Inferior parietal cortex (tissue), 1 donor: ENCODE measurements at regions not wholly inside any gene's neighbourhood (a gene's known extent, or its start where the extent isn't known, plus 50 kb on each side); places are given as distances from the start of the nearest gene placed in this dataset.
A peak's percentile ranks its signal among the peaks of the same experiment; 100 is the strongest.

Source experiments
- DNase-seq: peaks from one replicate; pipeline ENCODE4 v3.0.0-alpha.2; 2016; ENCODE audit errors: extremely low spot score

DNA sequence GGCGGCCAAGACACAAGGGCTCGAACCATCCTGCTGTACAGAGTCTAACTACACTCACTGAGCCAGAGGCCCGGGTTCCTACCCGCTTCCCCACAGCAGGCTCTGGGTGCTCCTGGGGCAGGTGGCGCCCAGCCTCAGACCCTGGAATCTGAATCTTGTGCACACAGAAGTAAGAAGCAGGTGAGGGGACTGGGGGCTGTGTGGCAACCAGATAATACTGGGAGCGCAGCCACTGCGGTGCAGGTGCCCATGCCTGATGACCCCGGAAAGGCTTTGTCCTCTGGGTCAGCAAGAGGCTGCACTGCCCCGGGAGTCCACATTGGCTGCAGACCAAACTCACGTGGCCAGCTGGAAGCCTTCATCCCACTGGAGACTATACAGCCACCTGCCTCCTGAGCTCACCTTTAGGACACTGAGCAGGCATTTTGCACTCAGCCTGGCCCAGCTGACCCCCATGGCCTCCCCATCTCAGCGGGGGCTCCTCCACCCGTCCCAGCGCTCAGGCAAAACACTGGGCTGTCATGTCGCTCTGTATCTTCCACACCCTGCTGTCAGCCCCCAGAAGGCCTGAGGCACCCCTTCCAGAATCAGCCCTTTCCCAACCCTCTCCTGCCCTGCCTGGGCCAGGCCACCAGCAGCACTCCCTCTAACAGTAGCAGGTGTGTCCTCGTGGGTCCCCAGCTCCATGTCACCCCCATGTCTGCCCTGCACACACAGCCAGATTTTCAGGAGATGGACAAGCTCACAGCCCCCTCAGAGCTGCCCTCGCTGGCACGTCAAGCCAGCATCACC, 101.0 kb upstream of the IQSEC1 start:
- no peak for DNase-seq

DNA sequence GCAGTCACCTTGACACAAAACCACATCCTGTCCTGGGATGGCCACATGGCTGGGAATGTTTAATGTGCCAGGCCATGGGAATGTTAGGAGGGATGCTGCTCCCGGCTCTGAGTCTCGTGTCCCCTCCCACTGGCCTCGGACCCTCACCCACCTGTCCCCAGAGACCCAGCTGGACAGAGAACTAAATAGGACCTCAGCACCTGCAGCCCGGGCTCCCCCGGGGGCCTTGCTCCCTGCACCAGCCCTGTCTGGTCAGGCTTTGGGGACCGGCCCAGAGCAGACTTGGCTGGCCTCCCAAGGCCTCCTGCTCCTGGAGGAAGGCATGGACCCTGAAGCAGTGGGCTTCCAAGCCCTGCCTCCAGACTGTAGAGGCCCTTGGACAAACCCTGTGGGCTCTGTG, 100.0 kb upstream of the IQSEC1 start:
- no peak for DNase-seq

DNA sequence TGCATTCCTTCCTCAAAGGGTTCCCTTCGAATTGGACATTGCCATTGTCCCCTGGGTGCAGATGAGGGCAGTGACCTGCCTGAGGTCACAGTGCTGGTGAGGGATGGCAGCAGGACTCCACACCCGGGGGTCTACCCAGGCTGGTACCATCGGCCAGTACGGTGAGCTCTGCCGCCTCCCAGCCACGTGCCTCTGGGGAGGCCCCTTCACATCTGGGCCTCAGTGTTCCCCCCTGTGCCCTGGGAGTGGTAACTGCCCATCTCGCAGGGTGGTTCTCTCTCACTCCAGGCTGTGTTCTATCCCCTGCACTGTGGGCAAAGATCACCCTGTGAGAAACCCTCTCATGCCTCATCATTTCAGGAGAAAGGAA, 99.4 kb upstream of the IQSEC1 start:
- no peak for DNase-seq

DNA sequence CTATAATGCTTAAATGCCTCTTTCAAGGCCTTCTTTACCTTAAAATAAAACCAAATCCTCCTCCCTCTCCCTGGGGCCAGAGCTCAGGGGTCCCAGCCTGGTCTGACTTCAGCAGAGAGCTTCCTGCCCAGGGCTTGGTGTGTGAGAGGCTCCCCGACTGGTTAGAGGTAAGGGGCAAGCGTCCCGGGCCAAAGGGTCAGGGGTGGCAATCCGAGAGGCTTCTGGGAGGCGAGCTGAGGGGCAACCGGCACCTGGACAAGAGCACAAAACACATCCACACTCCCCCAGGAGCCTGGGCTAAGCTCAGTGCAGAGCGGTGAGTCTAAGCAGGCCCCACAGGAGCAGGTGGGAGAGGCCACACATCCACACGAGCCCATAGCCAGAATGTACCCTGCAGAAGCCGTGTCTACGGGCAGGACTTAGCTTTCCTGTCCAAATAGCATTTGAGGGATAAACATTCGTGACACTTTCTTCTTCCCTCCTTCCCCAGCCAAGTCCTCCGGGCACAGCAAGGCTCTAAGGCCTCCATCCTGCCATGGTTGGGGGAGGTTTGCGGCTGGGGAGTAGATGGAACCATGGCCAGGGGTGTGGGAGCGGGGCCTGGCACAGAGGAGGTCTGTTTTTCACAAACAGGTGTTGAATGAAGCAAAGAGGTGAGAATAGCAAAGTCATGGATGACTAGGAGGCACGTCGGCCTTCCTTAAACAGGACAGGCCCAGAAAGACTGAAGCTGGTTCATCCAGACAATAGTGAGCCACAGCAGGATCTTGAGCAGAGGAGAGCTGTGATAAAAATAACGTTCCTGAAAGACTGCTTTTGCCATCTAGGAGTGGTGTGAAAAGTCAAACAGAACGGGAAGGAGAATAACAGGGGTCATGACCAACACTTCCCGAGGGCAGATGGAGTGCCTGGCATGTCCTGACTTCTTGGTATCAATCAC, 98.7 kb upstream of the IQSEC1 start:
- DNase-seq = no peak

DNA sequence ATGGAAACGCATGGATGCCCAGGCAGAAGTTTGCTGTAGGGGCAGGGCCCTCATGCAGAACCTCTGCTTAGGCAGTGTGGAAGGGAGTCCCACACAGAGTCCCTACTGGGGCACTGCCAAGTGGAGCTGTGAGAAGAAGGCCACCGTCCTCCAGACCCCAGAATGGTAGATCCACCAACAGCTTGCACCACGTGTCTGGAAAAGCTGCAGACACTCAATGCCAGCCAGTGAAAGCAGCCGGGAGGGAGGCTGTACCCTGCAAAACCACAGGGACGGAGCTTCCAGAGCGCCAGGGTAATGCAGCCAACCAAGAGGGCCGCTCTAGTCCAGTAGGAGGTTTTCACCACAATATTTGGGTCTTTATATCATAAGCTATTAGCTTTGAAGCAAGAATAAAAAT, 97.1 kb upstream of the IQSEC1 start:
- no peak for DNase-seq

DNA sequence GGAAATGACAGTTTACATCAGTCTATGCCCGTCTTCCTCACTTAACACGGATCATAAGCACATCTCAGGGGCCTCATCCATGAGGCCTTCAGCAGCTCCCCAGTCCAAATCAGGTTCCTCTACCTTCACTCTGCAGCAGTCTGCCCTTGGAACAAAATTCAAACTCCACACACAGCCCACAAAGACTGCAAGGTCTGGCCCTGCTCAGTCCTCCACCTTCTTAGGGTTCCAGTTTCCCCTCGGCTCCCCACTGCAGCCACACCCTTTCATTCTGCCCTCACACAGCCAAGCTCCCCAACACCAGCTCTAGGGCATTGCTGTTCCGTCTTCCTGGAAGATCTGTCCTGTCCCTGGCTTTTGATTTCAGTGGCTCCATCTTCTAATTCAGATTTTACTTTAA, 95.2 kb upstream of the IQSEC1 start:
- no peak for DNase-seq

DNA sequence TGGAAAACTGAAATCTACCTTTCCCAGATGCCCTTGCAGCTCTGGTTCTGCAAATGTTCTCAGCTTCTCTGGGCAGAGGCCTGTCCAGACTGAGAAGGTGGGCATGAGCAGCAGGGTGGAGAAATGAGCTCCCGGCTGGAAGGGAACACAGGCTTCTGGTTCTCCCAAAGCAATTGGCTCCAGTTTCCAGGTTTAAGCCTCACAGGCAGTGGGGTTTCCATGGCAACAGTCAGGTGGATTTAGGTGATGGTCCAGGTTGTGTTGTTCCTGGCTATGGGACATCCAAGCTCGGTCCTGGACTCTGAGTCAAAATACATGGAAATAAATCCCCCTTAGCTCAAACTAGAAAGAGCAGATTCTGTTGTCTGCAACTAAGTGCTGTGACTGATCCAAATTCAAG, 94.6 kb upstream of the IQSEC1 start:
- no peak for DNase-seq

DNA sequence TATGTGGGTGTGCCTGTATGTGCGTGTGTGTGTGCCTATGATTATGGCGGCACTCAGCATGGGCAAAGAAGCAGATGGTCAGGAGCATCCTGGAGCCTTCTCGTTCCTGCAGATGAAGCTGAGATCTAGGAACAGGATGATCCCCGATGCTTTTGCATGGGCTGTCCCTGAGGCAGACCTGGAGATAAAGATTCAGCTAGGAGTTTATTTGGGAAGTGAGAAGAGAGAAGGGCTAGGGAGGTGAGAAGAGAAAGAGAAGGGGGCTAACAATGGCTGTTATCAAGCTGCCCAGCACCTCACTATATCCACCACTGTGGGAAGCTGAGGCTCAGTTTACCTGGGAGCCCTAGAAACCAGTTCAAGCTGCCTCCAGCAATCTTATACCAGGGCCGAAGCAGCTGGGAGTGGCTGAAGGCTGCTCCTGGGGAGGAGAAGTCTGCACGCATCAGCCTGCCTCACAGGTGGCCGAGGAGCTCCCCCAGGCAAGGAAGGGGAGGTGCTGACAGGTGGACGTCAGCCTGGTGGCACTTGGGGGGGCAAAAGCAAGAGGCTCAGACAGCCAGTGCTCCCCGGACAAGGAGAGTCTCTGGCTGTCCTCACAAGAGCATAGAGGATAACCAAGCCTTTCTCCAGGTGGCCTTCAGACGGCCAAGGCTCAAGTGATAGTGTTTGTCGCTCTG, 94.0 kb upstream of the IQSEC1 start:
- DNase-seq = no peak

DNA sequence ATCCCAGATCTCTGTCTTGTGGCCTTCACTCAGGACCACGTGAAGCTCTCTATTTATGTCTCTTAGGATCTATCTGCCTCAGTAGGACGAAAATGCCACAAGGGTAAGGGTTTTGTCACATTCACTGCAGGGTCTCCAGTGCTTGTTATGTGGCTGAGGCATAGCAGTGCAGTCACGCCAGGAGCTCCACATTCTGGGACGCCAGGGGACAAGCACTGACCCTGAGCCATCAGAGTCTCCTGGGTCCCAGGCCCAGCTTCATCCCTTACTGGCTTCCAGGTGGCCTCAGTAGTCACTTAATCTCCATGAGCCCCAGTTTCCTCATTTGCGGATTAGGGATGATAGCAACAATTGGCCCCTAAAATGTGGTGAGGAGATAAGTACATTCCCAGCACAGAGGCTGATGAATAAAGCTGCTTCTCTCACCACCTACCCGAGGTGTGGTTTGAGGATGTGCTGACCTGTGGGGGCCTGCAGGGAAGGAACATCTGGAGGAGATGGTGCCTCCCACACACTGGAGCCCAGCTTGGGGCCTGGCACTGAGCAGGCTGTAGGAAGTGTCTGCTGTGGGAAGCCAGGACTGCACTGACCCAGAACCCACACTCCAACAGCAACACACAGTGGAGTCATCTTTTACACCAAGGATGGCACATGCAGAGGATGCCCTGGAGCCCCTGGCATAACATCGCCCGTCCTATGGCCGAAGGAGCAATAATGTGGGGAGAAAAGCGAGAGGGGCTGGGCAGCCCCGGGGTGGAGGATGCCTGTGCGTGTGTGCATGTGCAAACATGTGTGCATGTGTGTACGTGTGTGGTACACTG, 93.2 kb upstream of the IQSEC1 start:
- DNase-seq = no peak

DNA sequence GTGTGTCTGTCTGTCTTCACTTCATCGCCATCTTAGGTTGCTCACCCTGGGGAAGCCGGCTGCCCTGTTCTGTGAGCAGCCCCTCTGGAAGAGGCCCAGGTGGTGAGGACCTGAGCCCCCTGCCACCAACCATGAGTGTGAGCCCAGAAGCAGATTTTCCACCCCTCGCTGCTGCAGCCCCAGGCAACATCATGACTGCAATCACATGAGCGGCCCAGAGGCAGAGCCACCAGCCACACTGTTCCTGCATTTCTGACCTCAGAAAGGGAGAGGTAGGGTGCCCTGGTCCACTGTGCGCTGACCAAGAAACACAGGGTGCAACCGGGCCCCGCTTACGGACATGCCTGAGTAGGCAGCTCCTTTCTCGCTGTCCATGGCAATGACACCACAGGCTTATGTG, 92.3 kb upstream of the IQSEC1 start:
- DNase-seq = no peak

DNA sequence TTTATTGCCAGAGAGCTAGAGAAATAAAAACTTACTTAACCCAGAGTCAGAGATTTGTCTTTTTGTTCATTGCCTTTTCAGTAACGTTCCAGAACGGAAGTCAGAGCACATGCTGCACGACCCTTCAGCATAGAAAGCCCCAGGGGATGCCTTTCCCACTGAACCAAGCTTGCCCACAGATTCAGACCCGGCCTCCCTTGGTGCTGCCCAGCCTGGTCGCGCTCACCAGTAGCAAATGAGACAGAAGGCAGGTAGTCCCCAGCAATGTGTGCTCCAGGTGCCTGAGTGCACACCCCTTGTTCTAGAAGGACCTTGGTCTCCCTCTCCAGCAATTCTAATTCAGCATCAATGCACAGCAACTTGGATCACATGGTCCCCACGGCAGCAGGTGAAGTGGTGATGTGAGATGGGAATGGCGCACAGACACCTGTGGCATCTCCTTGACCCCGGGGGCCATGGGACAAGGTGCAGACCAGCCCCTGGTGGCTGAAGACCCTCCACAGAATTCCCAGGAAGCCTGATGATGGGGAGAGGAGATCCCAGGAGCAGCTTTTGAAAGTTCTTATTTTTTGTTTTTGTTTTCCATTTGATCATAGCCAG, 91.8 kb upstream of the IQSEC1 start:
- no peak for DNase-seq

DNA sequence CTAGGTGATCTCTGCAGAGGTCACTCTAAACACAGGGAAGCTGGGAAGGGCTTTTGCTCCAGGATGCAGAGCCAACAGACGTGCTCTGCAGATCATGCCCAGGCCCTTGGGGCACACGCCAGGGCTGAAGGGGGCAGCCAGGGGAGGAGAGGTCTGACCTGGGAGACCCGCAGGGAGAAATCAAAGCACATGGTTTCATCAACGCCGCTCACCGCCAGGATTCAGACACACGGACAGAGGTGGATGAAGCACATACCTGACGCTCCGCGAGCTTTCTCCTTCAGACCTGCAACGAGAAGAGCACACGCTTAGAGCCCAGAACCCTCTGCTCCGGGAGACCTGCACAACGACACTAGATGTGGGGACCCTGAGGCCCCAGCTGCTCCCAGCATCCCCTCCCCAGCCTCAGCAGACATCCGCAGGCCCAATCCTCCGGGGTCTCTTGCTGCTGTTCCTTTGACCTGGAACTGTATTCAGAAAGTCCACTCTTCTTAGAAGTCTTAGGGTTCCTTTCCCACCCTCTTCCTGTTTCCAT, 90.7 kb upstream of the IQSEC1 start:
- no peak for DNase-seq

DNA sequence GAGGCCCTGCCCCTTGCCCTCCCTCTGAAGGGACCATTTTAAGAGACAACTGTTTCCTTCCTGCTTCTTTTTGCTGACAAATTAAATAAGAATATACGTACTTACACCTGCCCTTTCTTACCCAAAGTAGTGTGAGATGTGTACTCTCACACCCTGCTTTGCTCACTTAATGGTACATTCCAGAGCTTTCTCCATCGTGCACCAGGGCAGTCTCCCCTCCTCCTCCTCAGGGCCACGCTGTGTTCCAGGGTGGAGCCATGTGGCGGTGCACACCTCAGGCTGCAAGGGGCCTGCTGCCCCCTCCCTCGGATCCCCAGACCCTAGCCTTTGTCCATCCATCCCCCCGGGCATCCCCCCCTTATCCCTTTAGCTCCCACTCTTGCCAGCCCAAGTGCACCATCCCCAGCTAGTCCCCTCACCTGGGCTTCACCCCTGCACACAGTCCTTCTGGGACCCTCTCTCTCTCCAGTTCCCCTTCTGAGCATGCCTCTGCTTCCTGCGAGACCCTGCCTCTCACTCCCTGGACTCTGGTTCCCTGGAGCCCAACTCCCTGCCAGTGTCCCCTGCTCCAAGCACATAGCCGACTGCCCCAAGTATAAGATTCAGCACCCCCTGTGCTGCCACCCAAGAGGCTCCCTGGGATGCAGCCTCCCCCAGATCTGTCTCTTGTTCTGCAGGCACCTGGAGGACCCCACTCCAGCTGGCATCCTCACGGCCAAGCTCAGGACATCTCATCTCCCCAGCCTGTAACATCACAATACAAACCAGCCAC, 89.5 kb upstream of the IQSEC1 start:
- DNase-seq = no peak

DNA sequence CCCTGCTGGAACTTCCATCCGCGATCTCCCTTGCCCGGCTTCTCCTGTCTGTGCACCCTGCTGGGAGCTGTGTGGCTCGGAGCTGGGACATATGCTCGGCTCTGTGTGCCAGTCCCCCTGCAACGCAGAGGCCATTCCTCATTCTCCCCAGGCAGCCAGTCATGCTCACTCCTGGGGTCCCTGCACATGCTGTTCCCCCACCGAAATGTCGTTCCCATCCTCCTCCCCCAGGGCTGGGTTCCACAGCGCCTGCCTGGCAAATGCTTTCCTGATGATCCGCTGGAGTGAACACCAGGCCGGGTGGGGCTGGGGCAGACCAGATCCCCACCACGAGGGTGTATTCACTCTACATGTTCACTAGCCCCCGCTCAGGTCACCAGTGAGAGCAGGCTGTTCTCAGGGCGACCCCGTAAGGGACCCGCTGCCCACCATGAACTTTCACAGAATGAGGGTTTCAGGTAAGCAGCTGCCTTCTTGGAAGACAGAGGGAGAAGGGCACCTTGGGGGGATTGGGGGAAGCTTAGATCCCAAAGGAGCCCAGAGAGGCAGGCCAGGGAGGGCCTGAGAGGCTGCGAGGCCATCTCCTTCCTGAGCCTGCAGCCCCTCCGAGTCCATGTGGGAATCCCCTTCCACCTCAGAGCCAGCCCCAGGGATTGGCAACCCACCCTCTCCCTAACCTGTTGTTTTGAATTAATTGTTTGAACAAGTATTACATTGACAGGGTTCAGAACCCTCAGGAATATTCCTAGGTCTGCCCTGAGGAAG, 88.7 kb upstream of the IQSEC1 start:
- no peak for DNase-seq

DNA sequence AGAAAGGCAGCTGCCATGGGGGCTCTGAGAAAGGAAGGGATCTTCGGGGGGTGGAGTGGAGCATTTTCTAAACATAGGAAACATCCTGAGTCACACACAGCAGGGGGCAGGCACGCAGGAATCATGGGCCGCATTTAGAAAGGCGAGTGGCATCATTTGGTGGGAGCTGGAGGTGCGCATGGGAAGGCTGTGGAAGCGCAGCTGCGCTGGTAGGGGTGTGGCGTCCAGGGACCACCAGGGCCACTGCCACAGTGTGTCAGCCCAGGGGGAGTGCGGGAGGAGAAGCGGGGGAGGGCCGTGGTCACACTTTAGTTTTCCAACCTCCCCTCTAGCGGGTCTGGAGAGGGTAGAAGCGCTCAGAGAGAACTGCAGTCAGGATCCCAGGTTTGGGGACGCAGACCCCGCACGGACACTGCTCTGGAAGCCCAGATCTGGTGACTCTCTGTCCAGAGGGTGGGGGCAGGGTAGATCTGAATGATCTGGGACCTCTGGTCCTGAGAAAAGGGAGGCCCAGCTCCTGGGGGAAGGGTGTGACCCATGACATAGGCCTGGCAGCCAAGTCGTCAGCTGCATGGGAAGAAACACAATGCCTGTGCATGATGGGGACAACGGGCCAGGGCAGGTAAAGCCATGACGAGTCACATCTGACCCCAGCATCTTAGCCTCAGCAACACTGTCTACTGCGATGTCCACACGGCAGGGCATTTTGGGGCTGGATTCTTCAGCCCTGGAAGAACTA, 88.0 kb upstream of the IQSEC1 start:
- no peak for DNase-seq

DNA sequence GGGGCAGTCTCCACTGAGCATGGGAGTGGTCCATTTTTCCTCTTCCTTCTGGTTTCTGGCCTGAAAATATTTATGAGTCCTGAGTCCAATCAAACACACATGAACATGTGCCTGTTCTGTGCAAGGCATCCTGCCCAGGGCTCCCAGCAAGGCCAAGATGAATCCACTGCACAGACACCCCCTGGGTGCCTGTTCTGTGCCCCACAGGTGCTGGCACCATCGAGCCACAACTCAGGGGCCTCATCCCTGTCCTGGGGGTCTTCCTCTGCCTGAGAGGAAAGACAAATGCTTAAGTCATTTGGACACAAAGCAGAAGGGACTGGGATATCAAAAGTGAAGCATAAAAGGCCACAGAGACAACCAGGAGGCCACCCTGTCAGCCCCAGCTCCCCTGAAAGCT, 87.4 kb upstream of the IQSEC1 start:
- DNase-seq = no peak

DNA sequence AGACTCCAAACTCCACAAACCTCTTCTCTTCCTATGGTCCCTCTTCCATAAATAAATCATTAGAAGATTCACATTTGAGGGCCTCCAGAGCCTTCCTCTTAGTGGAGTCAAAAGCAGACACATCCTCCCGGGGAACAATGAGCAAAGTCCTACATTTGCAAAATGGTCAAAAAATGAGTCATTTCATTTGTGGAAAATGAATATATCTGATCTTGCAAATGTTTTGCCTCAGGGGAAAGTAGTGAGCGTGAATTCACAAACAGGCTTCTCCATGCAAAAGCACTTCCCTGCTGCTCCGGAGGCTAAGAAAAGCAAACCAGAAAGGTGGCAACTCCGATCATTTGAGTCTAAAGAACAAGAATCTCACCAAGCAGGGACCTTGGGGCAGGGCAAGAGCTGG, 86.7 kb upstream of the IQSEC1 start:
- DNase-seq = peak; percentile 29

DNA sequence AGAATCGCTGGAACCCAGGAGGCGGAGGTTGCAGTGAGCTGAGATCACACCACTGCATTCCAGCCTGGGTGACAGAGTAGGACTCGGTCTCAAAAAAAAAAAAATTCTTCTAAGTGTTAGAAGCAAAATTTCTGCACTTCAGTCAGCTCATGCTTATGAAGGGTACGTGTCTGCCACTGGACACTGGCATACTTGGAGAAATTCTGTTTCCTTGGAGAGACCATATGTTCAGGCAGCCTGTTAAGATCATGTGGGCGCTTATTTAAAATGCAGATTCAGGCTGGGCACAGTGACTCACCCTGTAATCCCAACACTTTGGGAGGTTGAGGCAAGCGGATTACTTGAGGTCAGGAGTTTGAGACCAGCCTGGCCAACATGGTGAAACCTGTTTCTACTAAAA, 85.6 kb upstream of the IQSEC1 start:
- DNase-seq = peak; percentile 26

DNA sequence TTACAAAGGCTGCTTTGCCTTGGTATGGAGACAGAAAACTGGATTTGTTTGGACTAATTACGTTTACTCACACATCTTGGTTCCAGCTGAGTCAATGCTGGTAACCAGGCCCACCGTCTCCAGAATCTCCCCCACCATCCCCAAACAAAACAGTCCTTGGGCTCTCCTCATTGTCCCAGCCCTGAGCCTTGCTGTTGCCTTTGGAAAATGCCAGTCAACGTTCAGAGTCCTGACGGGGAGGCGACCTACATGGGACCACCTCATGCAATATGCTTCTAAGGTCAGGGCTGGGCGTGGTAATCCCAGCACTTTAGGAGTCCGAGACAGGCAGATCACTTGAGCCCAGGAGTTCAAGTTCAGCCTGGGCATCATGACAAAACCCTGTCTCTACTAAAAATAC, 85.2 kb upstream of the IQSEC1 start:
- no peak for DNase-seq
